IPS-18a (cell line): ENCODE measurements at regions not wholly inside any gene's neighbourhood (a gene's known extent, or its start where the extent isn't known, plus 50 kb on each side); places are given as distances from the start of the nearest gene placed in this dataset.
"Not testable (repeated sequence)": the region's sequence is repeated elsewhere in the genome, so short reads cannot be mapped to it uniquely, and the experiment has no call there.

ENCODE experiments used
- H3K27ac ChIP-seq: one replicate; pipeline ENCODE4 v1.5.1; 2013; ENCODE audit warnings: low read length
- H3K27me3 ChIP-seq: one replicate; pipeline ENCODE4 v1.6.1; 2013; ENCODE audit warnings: mild to moderate bottlenecking, low read length; ENCODE audit not compliant: control insufficient read depth, insufficient read depth
- H3K36me3 ChIP-seq: one replicate; pipeline ENCODE4 v1.6.1; 2013; ENCODE audit warnings: low read depth, low read length; ENCODE audit not compliant: control insufficient read depth
- H3K4me1 ChIP-seq: one replicate; pipeline ENCODE4 v1.6.1; 2013; ENCODE audit warnings: low read depth, low read length; ENCODE audit not compliant: control insufficient read depth
- H3K4me3 ChIP-seq: one replicate; pipeline ENCODE4 v1.5.1; 2013; ENCODE audit warnings: low read length
- H3K9ac ChIP-seq: one replicate; pipeline ENCODE4 v1.6.1; 2013; ENCODE audit warnings: mild to moderate bottlenecking, low read length, moderate library complexity
- H3K9me3 ChIP-seq: one replicate; pipeline ENCODE4 v1.6.1; 2013; ENCODE audit warnings: low read depth, low read length; ENCODE audit not compliant: control insufficient read depth

GRCh38 chr2:215830304-215830703 is 183.0 kb downstream of the MREG start:
- Histone ChIP-seq H3K27ac (no peak overlapping the region), H3K4me1 (no peaks in the 10 kb centered on the region), H3K4me3 (no peak overlapping the region), H3K9me3 (no peaks in the 10 kb centered on the region), H3K36me3 (no peaks in the 10 kb centered on the region), H3K9ac (no peak overlapping the region), H3K27me3 (no peaks in the 10 kb centered on the region)

GRCh38 chr2:215829261-215829660 is 184.1 kb downstream of the MREG start:
- Histone ChIP-seq H3K27ac (no peak overlapping the region), H3K4me1 (no peaks in the 10 kb centered on the region), H3K27me3 (no peaks in the 10 kb centered on the region), H3K36me3 (no peaks in the 10 kb centered on the region), H3K4me3 (no peak overlapping the region), H3K9me3 (no peaks in the 10 kb centered on the region), H3K9ac (no peak overlapping the region)

DNA sequence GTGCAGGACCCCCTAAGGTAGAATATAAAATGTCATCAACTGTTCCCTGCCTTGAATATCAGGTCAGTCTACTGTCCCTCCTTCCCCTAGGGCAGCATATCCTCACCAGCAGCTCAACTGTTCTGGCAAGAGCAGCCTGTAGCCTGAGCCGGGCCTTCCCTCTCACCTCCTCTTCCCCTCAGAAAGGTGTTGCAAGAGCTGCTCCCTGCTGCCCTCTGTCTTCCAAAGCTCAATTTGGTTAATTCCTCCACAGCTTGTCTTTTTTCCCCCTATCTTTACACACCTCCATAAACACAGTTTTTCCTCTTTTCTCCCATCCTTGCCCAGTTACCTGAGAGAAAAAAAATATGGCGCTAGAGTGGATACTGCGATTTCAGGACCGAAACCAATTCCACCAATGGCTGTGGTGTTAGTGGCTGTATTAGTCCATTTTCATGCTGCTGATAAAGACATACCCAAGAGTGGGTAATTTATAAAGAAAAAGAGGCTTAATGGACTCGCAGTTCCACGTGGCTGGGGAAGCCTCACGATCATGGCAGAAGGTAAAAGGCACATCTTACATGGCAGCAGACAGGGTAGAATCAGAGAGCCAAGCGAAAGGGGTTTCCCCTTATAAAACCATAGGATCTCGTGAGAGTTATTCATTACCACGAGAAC is 184.7 kb downstream of the MREG start:
- H3K27ac ChIP-seq, result no peak overlapping the region
- H3K4me1 ChIP-seq, result no peaks in the 10 kb centered on the region
- H3K27me3 ChIP-seq, result no peaks in the 10 kb centered on the region
- H3K9me3 ChIP-seq, result no peaks in the 10 kb centered on the region
- no peak overlapping the region for H3K9ac ChIP-seq
- H3K36me3 ChIP-seq, result no peaks in the 10 kb centered on the region
- no peak overlapping the region for H3K4me3 ChIP-seq

- Histone ChIP-seq H3K27ac (no peak overlapping the region), H3K4me1 (no peaks in the 10 kb centered on the region), H3K9ac (no peak overlapping the region), H3K4me3 (no peak overlapping the region), H3K27me3 (no peaks in the 10 kb centered on the region), H3K36me3 (no peaks in the 10 kb centered on the region), H3K9me3 (no peaks in the 10 kb centered on the region)
Observed at GRCh38 chr2:215826838-215827441, 186.4 kb downstream of the MREG start.

GRCh38 chr2:215826376-215826775 is 187.0 kb downstream of the MREG start:
- Histone ChIP-seq H3K9me3 (no peaks in the 10 kb centered on the region), H3K27ac (no peak overlapping the region), H3K36me3 (no peaks in the 10 kb centered on the region), H3K9ac (no peak overlapping the region), H3K4me1 (no peaks in the 10 kb centered on the region), H3K27me3 (no peaks in the 10 kb centered on the region), H3K4me3 (no peak overlapping the region)

GRCh38 chr2:215825707-215826106 is 187.6 kb downstream of the MREG start:
- H3K9ac ChIP-seq, result no peak overlapping the region

GRCh38 chr2:215821298-215821697 is 192.1 kb downstream of the MREG start:
- not testable (repeated sequence) for H3K27me3 ChIP-seq, H3K4me1 ChIP-seq, H3K4me3 ChIP-seq, H3K9ac ChIP-seq, H3K27ac ChIP-seq, H3K9me3 ChIP-seq, H3K36me3 ChIP-seq

More at GRCh38 chr2:215825707-215826106, 187.6 kb downstream of the MREG start:
- Histone ChIP-seq H3K27me3 (no peaks in the 10 kb centered on the region), H3K9me3 (no peaks in the 10 kb centered on the region), H3K36me3 (no peaks in the 10 kb centered on the region), H3K4me3 (no peak overlapping the region), H3K4me1 (no peaks in the 10 kb centered on the region), H3K27ac (no peak overlapping the region)

DNA sequence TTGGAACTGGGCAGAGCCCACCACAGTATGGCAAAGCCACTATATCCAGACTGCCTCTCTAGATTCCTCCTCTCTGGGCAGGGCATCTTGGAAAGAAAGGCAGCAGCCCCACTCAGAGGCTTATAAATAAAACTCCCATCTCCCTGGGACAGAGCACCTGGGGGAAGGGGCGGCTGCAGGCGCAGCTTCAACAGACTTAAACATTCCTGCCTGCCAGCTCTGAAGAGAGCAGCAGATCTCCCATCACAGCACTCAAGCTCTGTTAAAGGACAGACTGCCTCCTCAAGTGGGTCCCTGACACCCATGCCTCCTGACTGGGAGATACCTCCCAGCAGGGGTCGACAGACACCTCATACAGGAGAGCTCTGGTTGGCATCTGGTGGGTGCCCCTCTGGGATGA is 193.6 kb downstream of the MREG start:
- not testable (repeated sequence) for H3K27me3 ChIP-seq, H3K9ac ChIP-seq, H3K9me3 ChIP-seq, H3K36me3 ChIP-seq, H3K4me3 ChIP-seq, H3K27ac ChIP-seq, H3K4me1 ChIP-seq

- Histone ChIP-seq H3K9me3 (no peaks in the 10 kb centered on the region), H3K9ac (no peak overlapping the region), H3K4me3 (no peak overlapping the region), H3K36me3 (no peaks in the 10 kb centered on the region), H3K27ac (no peak overlapping the region), H3K4me1 (no peaks in the 10 kb centered on the region), H3K27me3 (no peaks in the 10 kb centered on the region)
Observed at GRCh38 chr2:215817046-215817445, 196.3 kb downstream of the MREG start.

DNA sequence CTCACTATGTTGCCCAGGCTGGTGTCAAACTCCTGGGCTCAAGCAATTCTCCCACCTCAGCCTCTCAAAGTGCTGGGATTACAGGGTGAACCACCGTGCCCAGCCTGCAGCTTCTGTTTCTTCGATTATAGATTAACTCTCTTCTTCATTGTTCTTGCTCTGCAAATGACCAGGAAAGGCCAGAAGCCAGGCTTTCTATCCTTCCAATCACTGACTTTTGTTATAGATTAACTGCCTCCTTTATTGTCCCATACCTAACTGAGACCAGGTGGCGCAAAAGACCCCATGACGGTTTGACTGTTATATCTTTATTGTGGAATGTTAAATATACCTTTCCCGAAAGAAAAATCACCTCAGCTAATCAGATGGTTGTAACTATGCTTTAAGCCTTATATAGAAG is 196.9 kb downstream of the MREG start:
- Histone ChIP-seq H3K4me3 (no peak overlapping the region), H3K27ac (no peak overlapping the region), H3K27me3 (no peaks in the 10 kb centered on the region), H3K9ac (no peak overlapping the region), H3K4me1 (no peaks in the 10 kb centered on the region), H3K36me3 (no peaks in the 10 kb centered on the region), H3K9me3 (no peaks in the 10 kb centered on the region)

- Histone ChIP-seq H3K9ac (no peak overlapping the region), H3K9me3 (no peaks in the 10 kb centered on the region), H3K4me3 (no peak overlapping the region), H3K4me1 (no peaks in the 10 kb centered on the region), H3K27ac (no peak overlapping the region), H3K27me3 (no peaks in the 10 kb centered on the region), H3K36me3 (no peaks in the 10 kb centered on the region)
Observed at GRCh38 chr2:215815960-215816359, 197.4 kb downstream of the MREG start.

DNA sequence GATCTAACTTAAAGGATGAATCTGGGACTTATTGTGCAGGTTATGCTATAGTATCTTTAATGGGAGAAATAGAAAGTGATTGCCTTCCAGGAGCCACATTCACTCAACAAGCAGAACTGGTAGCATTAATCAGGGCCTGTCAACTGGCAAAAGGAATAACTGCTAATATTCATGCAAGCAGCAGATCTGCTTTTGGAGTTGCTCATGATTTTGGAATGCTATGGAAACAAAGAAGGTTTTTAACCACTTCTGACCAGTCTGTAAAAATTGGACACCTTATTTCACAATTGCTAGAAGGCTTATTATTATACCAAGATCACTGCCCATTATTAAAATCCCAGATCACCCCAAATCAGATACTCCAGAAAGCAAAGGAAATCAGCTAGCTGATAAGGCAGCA is 200.4 kb downstream of the MREG start:
- no peak overlapping the region for H3K27ac ChIP-seq
- no peaks in the 10 kb centered on the region for H3K9me3 ChIP-seq
- H3K9ac ChIP-seq, result no peak overlapping the region
- no peaks in the 10 kb centered on the region for H3K27me3 ChIP-seq
- H3K36me3 ChIP-seq, result no peaks in the 10 kb centered on the region
- peaks cover 10% of the 10 kb centered on the region for H3K4me1 ChIP-seq
- no peak overlapping the region for H3K4me3 ChIP-seq
